ENCODE measurements at regions not wholly inside any gene's neighbourhood (a gene's known extent, or its start where the extent isn't known, plus 50 kb on each side); places are given as distances from the start of the nearest gene placed in this dataset.

DNA sequence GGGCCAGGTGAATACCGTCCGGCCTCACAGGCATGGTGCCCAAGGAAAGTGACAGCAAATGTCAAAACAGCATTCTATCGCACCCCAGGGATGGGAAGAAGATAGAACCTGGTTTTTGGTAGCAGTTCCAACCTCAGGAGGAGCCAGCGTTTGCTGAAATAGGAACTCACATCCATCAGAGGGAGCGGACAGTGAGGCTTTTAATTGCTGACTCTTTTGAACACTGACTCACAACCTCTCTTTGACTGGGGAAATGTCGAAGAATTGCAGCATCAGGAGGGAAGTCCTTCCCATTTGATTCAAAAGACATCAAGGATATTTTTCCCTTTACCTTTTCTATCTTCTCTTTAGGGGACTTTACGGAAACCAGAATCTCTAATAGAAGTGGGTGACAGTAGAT is 114.2 kb downstream of the UNC5CL start:
- H3K4me3 ChIP-seq (ENCODE audit: low read length) = no peak overlapping the region
- TF ChIP-seq CTCF (conservative IDR thresholded peaks at IDR 0.05; ENCODE audit: low read length) = no peak
- no peak for DNase-seq (ENCODE audit: low read depth)

DNA sequence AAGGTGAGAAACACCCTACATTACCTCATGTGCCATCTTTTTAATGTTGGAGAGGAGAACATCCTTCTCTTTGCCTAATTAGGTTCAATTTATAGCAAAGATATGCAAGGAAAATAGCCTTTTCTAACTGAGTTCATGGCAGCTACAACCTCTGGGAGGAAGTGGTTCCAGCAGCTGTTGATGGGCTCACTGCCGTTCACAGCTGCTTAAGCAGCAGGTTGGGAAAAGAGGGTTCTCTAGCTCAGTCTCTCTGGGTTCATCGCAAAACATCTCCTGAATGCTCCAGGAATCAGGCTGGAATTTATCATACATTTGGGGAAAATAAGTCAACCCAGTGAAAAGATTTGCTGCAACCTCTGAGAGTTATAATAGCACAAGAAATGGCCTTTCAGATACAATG is 115.1 kb downstream of the UNC5CL start:
- no peak for TF ChIP-seq CTCF (conservative IDR thresholded peaks at IDR 0.05; ENCODE audit: low read length)
- no peak overlapping the region for H3K4me3 ChIP-seq (ENCODE audit: low read length)
- DNase-seq (ENCODE audit: low read depth) = no peak

DNA sequence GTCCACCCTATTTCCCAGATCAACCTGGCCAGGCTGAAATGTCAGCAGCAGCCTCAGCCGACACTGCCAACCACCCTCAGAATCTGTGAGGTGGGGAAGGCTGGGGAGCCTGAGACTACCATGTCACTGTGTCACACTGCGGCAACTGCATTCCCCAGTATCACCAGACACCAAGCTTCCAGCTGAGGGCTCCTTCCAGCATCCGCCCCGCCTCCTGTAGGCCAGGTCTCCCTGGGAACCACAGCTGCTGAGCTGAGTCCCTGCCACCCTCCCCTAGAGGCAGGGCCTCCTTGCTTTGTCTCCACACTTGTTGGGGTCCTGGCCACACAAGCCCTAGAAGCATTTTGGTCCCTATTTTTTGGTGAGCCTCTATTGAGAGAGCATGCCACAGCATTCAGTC is 115.7 kb downstream of the UNC5CL start:
- TF ChIP-seq CTCF (conservative IDR thresholded peaks at IDR 0.05; ENCODE audit: low read length) = no peak
- no peak overlapping the region for H3K4me3 ChIP-seq (ENCODE audit: low read length)
- no peak for DNase-seq (ENCODE audit: low read depth)

- no peak overlapping the region for H3K4me3 ChIP-seq (ENCODE audit: low read length)
- TF ChIP-seq CTCF (conservative IDR thresholded peaks at IDR 0.05; ENCODE audit: low read length) = no peak
- peak; percentile 81 for DNase-seq (ENCODE audit: low read depth)
These were observed 116.7 kb downstream of the UNC5CL start for GRCh38 chr6:40922281-40922680.

GRCh38 chr6:40918040-40918651 is 120.9 kb downstream of the UNC5CL start:
- no peak overlapping the region for H3K4me3 ChIP-seq (ENCODE audit: low read length)
- TF ChIP-seq CTCF (conservative IDR thresholded peaks at IDR 0.05; ENCODE audit: low read length) = no peak
- no peak for DNase-seq (ENCODE audit: low read depth)

DNA sequence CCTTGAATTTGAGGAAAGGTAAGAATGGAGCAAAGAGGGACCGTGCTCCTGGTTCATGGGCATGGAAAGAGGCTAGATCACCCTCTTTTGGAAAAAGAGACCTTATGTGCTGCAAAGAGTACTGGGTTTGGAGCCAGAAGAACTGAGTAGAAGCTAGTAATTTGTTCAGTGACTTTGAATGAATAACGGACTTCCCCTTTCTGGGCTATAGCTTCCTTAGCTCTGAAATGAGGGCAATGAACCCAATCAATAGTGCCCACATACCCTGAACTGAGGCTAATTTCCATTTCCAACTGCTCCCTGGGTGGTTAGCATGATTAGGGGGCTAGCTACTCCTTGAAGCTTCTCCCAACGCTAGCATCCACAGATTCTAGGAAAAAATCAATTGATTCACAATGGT is 121.4 kb downstream of the UNC5CL start:
- H3K4me3 ChIP-seq (ENCODE audit: low read length) = no peak overlapping the region
- no peak for DNase-seq (ENCODE audit: low read depth)
- no peak for TF ChIP-seq CTCF (conservative IDR thresholded peaks at IDR 0.05; ENCODE audit: low read length)

- peak; percentile 44 for DNase-seq (ENCODE audit: low read depth)
- TF ChIP-seq CTCF (conservative IDR thresholded peaks at IDR 0.05; ENCODE audit: low read length) = no peak
- no peak overlapping the region for H3K4me3 ChIP-seq (ENCODE audit: low read length)
These were observed 122.2 kb downstream of the UNC5CL start for GRCh38 chr6:40916845-40917244.
